ENCODE measurements at regions not wholly inside any gene's neighbourhood (a gene's known extent, or its start where the extent isn't known, plus 50 kb on each side); places are given as distances from the start of the nearest gene placed in this dataset.

DNA sequence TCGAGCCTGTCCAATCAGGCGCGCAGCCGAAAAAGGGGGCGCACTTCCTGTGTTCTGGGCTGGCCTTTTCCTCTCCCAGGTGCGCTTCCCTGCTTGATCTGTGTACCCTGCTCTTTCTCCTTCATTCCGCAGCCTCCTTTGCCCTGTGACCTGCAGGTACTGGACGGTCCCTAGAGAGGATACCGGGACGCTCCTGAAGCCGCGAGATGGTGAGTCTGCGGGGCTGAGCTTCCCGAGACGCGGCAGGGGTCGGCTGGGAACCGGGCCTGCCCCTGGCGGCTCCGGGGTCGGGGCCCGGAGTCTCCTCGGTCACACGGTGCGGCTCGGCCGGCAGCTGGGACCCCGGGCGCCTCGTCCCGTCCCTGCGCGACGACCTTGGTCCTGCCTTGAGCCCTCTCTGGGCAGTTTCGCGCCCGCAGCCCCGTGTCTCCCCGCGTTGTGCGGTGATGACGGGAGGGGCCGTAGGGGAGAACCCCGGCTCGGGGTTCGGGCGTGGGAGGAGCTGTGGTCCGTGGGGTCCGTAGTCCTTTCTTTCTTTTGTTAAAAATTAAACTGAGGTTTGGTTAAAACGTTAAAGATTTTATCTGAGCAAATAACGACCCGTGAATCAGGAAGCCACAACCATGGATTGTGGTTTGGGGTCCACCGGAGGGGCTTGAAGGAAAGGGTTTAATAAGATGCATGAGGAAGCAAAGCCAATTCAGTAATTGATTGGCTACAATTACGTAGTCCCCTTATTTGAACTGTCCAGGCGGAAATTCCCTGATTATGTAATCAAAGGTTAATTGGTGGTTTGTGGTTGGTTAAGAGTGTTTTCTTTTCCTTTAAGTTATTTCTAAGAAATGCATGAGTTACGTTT is 172.8 kb upstream of the ZNF267 start:
- no peaks in the 10 kb centered on the region for H3K27me3 Mint-ChIP-seq
- intact Hi-C loops (cut with micrococcal nuclease), result loop anchor here (1.0 to 2.0 kb wide), 2 partner anchors 13 to 168 kb away; a partner anchor contains a TSS
- H3K4me3 ChIP-seq (ENCODE audit: low read length in 2 of 2), result peak overlapping the region; percentile 61 to 70
- H3K4me1 Mint-ChIP-seq, result peaks cover 25 to 33% (median 30%) of the 10 kb centered on the region in 4 donors
- ChIA-PET CTCF (ENCODE audit: partially characterized antibody) (interaction anchor here (1.0 to 4.2 kb wide), 2 partner anchors 10 to 12 kb away, joined by 4 to 15 read pairs; a partner anchor contains a TSS), POLR2A (ENCODE audit: partially characterized antibody) (interaction anchor here (1.4 to 6.1 kb wide), 2 partner anchors 12 to 192 kb away, joined by 5 to 68 read pairs; partner anchors contain the start of gene RUSF1)
- H3K27ac ChIP-seq (ENCODE audit: low read depth, low read length), result peak overlapping the region; percentile 94
- H3K36me3 Mint-ChIP-seq, result peaks cover 10 to 45% of the 10 kb centered on the region in 2 donors
- H3K4me3 Mint-ChIP-seq, result peak overlapping the region; percentile 88 to 98 (median 92)
- no peaks in the 10 kb centered on the region for H3K9me3 Mint-ChIP-seq
- H3K9me3 ChIP-seq (ENCODE audit: control insufficient read depth in 1 of 2, low read length in 2 of 2), result no peaks in the 10 kb centered on the region
- H3K36me3 ChIP-seq (ENCODE audit: insufficient read depth, low read length), result peaks cover 26% of the 10 kb centered on the region
- H3K4me1 ChIP-seq (ENCODE audit: insufficient read depth, low read length), result peaks cover 28% of the 10 kb centered on the region
- DNase-seq, result peak; percentile 74 to 86 (median 81)
- H3K27me3 ChIP-seq (ENCODE audit: insufficient read depth, low read length), result no peaks in the 10 kb centered on the region
- peak overlapping the region; percentile 94 to 99 (median 96) for H3K27ac Mint-ChIP-seq

DNA sequence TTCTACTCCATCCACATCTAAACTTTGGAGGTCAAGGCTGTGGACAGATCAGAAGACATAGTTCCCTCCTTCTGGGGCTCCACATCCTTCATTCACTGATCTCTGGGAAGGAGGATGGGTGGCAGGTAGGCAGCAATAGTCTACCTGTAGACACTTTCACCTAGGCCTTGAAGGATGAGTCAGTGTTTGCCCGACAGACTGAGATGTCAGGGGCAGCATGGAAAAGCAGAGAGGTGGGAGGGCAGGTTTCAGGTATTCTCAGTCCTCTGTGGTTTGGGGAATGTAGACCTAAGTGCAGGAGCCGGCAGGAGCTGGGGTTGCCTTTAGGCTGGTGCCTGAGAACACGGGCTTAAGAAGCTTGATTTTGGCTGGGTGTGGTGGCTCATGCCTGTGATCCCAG is 171.9 kb upstream of the ZNF267 start:
- CTCF ChIA-PET (ENCODE audit: partially characterized antibody), result interaction anchor here (1.3 to 1.5 kb wide), 3 partner anchors 11 to 241 kb away, joined by 5 to 6 read pairs (median 6); a partner anchor contains a TSS
- H3K4me3 Mint-ChIP-seq, result peak overlapping the region; percentile 88 to 98 (median 92)
- peak overlapping the region; percentile 94 to 99 (median 96) for H3K27ac Mint-ChIP-seq
- Histone ChIP-seq H3K4me1 (ENCODE audit: insufficient read depth, low read length) (peaks cover 19% of the 10 kb centered on the region), H3K27me3 (ENCODE audit: insufficient read depth, low read length) (no peaks in the 10 kb centered on the region), H3K27ac (ENCODE audit: low read depth, low read length) (peak overlapping the region; percentile 94), H3K4me3 (ENCODE audit: low read length in 2 of 2) (peak overlapping the region; percentile 61 to 70), H3K36me3 (ENCODE audit: insufficient read depth, low read length) (peaks cover 36% of the 10 kb centered on the region), H3K9me3 (ENCODE audit: control insufficient read depth in 1 of 2, low read length in 2 of 2) (no peaks in the 10 kb centered on the region)
- H3K36me3 Mint-ChIP-seq, result peaks cover 10 to 55% of the 10 kb centered on the region in 2 donors
- no peak for DNase-seq
- H3K9me3 Mint-ChIP-seq, result no peaks in the 10 kb centered on the region
- intact Hi-C loops (cut with micrococcal nuclease), result loop anchor here (2.0 kb wide), 1 partner anchor 167 kb away; no protein-coding TSS in a partner anchor
- H3K27me3 Mint-ChIP-seq, result no peaks in the 10 kb centered on the region
- peaks cover 21 to 33% (median 27%) of the 10 kb centered on the region in 4 donors for H3K4me1 Mint-ChIP-seq
- POLR2A ChIA-PET (ENCODE audit: partially characterized antibody), result interaction anchor here (1.6 to 6.1 kb wide), 2 partner anchors 11 to 242 kb away, joined by 4 to 68 read pairs; partner anchors contain the start of gene ARMC5

DNA sequence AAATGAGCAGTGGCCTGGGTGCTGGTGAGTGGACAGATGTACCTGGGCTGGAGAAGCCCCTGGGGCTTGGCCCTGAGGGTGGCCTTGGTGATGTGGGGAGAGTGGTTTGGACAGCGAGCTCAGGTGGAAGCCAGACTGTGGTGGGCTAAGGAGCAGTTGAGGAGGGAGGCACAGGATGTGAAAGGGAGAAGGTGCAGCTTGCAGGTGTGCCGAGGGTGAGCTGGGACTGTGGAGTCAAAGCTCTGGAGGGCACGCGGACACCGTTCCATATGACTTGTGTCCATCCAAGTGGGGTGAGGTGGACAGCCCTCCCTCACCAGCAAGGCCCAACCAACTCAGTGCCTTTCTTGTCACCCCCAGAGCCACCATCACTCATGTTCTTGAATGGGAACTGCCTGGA is 170.8 kb upstream of the ZNF267 start:
- DNase-seq, result no peak
- H3K27ac Mint-ChIP-seq, result peak overlapping the region in 6 of 7 donors; percentile 73 to 99 (median 94)
- intact Hi-C loops (cut with micrococcal nuclease), result no loop called here
- no peaks in the 10 kb centered on the region for H3K9me3 ChIP-seq (ENCODE audit: control insufficient read depth in 1 of 2, low read length in 2 of 2)
- CTCF ChIA-PET (ENCODE audit: partially characterized antibody), result interaction anchor here (1.3 to 1.5 kb wide), 3 partner anchors 10 to 242 kb away, joined by 5 to 6 read pairs (median 6); a partner anchor contains a TSS
- peaks cover 20% of the 10 kb centered on the region for H3K4me1 ChIP-seq (ENCODE audit: insufficient read depth, low read length)
- H3K27me3 ChIP-seq (ENCODE audit: insufficient read depth, low read length), result no peaks in the 10 kb centered on the region
- peaks cover 46% of the 10 kb centered on the region for H3K36me3 ChIP-seq (ENCODE audit: insufficient read depth, low read length)
- POLR2A ChIA-PET (ENCODE audit: partially characterized antibody), result interaction anchor here (1.0 to 6.1 kb wide), 3 partner anchors 10 to 243 kb away, joined by 3 to 68 read pairs (median 4); partner anchors contain the start of gene ARMC5
- no peaks in the 10 kb centered on the region for H3K27me3 Mint-ChIP-seq
- H3K27ac ChIP-seq (ENCODE audit: low read depth, low read length), result no peak overlapping the region
- no peak overlapping the region for H3K4me3 ChIP-seq (ENCODE audit: low read length in 2 of 2)
- peaks cover 19 to 66% of the 10 kb centered on the region in 2 donors for H3K36me3 Mint-ChIP-seq
- peaks cover 18 to 38% (median 26%) of the 10 kb centered on the region in 4 donors for H3K4me1 Mint-ChIP-seq
- peak overlapping the region in 4 of 8 donors; percentile 27 to 90 (median 51) for H3K4me3 Mint-ChIP-seq
- no peaks in the 10 kb centered on the region for H3K9me3 Mint-ChIP-seq

DNA sequence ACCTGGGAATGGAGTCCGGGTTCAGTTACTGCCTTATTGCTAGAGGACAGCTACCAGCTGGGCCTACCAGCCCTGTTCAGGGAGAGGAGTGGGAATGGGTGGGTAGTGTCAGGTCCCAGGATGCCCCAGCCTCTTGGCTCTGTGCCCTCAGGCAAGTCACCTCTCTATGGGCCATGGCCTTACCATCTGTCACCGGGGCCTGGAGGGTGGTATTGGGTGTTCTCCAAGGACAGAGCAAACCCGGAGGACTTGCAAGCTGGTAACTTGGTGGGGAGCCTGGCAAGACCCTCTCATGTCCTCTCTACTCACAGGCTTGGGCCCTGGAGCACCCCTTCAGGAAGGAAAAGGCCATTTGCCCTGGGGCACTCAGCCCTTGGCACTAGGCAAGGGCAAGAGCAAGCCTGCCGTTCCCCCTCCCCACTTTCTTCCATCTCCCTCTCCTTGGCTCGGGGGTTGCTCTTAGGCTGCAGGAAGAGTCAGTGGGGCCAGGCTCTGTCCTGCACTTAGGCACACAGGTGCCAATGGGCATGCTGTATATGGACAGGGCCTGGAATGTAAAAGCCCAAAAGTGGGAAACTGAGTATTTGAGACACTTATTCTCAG is 170.0 kb upstream of the ZNF267 start:
- Histone ChIP-seq H3K9me3 (ENCODE audit: control insufficient read depth in 1 of 2, low read length in 2 of 2) (no peaks in the 10 kb centered on the region), H3K36me3 (ENCODE audit: insufficient read depth, low read length) (peaks cover 54% of the 10 kb centered on the region), H3K4me3 (ENCODE audit: low read length in 2 of 2) (no peak overlapping the region), H3K27me3 (ENCODE audit: insufficient read depth, low read length) (no peaks in the 10 kb centered on the region), H3K27ac (ENCODE audit: low read depth, low read length) (no peak overlapping the region), H3K4me1 (ENCODE audit: insufficient read depth, low read length) (peaks cover 29% of the 10 kb centered on the region)
- POLR2A ChIA-PET (ENCODE audit: partially characterized antibody), result interaction anchor here (0.9 to 6.1 kb wide), 3 partner anchors 8 to 245 kb away, joined by 3 to 68 read pairs (median 3); partner anchors contain the start of gene ARMC5
- Mint-ChIP-seq H3K9me3 (no peaks in the 10 kb centered on the region), H3K27me3 (no peaks in the 10 kb centered on the region), H3K27ac (peak overlapping the region in 3 of 7 donors; percentile 30 to 70 (median 35)), H3K36me3 (peaks cover 19 to 71% of the 10 kb centered on the region in 2 donors), H3K4me1 (peaks cover 22 to 45% (median 32%) of the 10 kb centered on the region in 4 donors), H3K4me3 (no peak overlapping the region)
- no peak for DNase-seq
- CTCF ChIA-PET (ENCODE audit: partially characterized antibody), result no interaction called here
- intact Hi-C loops (cut with micrococcal nuclease), result no loop called here

DNA sequence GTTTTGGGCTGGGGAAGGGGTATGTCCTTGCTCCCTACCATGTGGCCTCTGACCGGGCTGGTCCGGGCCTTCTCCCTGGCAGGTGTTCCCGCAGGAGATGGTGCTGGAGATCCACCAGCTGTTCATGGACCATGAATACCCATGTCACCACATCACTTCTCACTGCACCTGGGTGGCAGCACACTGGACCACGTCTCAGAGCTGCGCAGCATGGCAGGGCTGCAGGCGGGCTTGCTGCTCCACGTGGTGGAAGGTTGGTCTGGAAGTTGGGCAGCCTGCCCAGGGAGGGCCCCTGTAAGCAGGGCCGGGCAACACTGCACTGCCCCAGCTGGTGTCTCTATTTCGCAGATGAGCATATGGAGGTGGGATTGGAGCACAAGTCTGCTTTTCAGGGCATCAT is 169.5 kb upstream of the ZNF267 start:
- peaks cover 23 to 75% of the 10 kb centered on the region in 2 donors for H3K36me3 Mint-ChIP-seq
- intact Hi-C loops (cut with micrococcal nuclease), result no loop called here
- Histone ChIP-seq H3K27ac (ENCODE audit: low read depth, low read length) (no peak overlapping the region), H3K4me3 (ENCODE audit: low read length in 2 of 2) (no peak overlapping the region), H3K36me3 (ENCODE audit: insufficient read depth, low read length) (peaks cover 57% of the 10 kb centered on the region), H3K27me3 (ENCODE audit: insufficient read depth, low read length) (no peaks in the 10 kb centered on the region), H3K4me1 (ENCODE audit: insufficient read depth, low read length) (peaks cover 29% of the 10 kb centered on the region), H3K9me3 (ENCODE audit: control insufficient read depth in 1 of 2, low read length in 2 of 2) (no peaks in the 10 kb centered on the region)
- peaks cover 23 to 50% (median 35%) of the 10 kb centered on the region in 4 donors for H3K4me1 Mint-ChIP-seq
- POLR2A ChIA-PET (ENCODE audit: partially characterized antibody), result interaction anchor here (0.9 to 6.1 kb wide), 3 partner anchors 8 to 245 kb away, joined by 3 to 68 read pairs (median 3); partner anchors contain the start of gene ARMC5
- no peaks in the 10 kb centered on the region for H3K9me3 Mint-ChIP-seq
- no peak for DNase-seq
- CTCF ChIA-PET (ENCODE audit: partially characterized antibody), result no interaction called here
- no peaks in the 10 kb centered on the region for H3K27me3 Mint-ChIP-seq
- no peak overlapping the region for H3K4me3 Mint-ChIP-seq
- no peak overlapping the region for H3K27ac Mint-ChIP-seq

DNA sequence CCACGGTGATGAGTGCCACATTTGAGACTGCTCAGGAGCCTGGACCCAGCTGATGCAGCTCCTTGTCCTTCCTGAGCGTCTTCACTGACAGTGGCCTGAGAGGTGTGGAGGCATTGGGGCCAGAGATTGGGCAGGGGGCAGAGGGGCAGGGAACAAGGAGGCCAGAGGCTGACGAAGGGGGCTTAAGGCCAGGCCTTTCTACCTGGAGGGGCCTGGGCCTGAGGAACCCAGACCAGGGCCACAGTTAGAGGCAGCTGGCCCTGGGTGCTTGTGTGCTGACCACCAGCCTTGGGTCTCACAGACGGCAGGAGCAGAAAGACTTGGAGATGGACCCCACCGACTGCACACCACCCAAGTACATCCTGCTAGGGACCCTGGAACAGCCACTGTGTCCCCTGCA is 168.2 kb upstream of the ZNF267 start:
- ChIA-PET CTCF (ENCODE audit: partially characterized antibody) (no interaction called here), POLR2A (ENCODE audit: partially characterized antibody) (interaction anchor here (6.1 kb wide), 1 partner anchor 8 kb away, joined by 68 read pairs; a partner anchor contains a TSS)
- no peaks in the 10 kb centered on the region for H3K27me3 Mint-ChIP-seq
- intact Hi-C loops (cut with micrococcal nuclease), result no loop called here
- Histone ChIP-seq H3K4me3 (ENCODE audit: low read length in 2 of 2) (no peak overlapping the region), H3K36me3 (ENCODE audit: insufficient read depth, low read length) (peaks cover 57% of the 10 kb centered on the region), H3K9me3 (ENCODE audit: control insufficient read depth in 1 of 2, low read length in 2 of 2) (no peaks in the 10 kb centered on the region), H3K27me3 (ENCODE audit: insufficient read depth, low read length) (no peaks in the 10 kb centered on the region), H3K4me1 (ENCODE audit: insufficient read depth, low read length) (peaks cover 29% of the 10 kb centered on the region), H3K27ac (ENCODE audit: low read depth, low read length) (no peak overlapping the region)
- H3K4me3 Mint-ChIP-seq, result no peak overlapping the region
- H3K4me1 Mint-ChIP-seq, result peaks cover 24 to 42% (median 33%) of the 10 kb centered on the region in 4 donors
- peaks cover 27 to 79% of the 10 kb centered on the region in 2 donors for H3K36me3 Mint-ChIP-seq
- DNase-seq, result no peak
- peak overlapping the region in 2 of 7 donors; percentile 26 to 51 for H3K27ac Mint-ChIP-seq
- no peaks in the 10 kb centered on the region for H3K9me3 Mint-ChIP-seq
